ENCODE measurements at regions not wholly inside any gene's neighbourhood (a gene's known extent, or its start where the extent isn't known, plus 50 kb on each side); places are given as distances from the start of the nearest gene placed in this dataset.

DNA sequence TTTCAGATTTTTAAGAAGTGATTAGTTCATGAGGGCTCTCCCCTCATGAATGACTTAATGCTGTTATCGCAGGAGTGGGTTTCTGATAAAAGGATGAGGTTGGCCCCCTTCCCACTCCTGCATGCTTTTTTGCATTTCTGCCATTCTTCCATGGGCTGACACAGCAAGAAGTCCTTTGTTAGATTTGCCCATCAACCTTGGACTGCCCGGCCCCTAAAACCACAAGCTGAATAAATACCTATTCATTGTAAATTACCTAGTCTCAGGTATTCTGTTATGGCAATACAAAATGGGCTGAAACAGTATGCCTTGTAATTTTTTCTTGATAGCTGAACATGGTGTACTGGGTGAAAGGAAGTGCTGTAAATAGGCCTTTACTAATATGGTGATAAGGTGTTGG is 72.7 kb upstream of the DPH5 start:
- no peak for DNase-seq
- Histone ChIP-seq H3K27me3 (replicated peaks; ENCODE audit: insufficient read depth, low read length) (no peaks in the 10 kb centered on the region), H4K20me1 (ENCODE audit: insufficient read depth, low read length) (no peaks in the 10 kb centered on the region), H2AFZ (ENCODE audit: low read length) (no peak overlapping the region), H3K36me3 (replicated peaks; ENCODE audit: insufficient read depth, low read length) (no peaks in the 10 kb centered on the region), H3K27ac (ENCODE audit: low read length) (no peak overlapping the region), H3K4me2 (ENCODE audit: low read depth, low read length) (no peak overlapping the region), H3K4me3 (ENCODE audit: low read length) (no peak overlapping the region), H3K9ac (ENCODE audit: low read length) (no peak overlapping the region), H3F3A (ENCODE audit: insufficient read depth, low read length) (no peaks in the 10 kb centered on the region), H3K4me1 (ENCODE audit: low read length) (no peaks in the 10 kb centered on the region), H3K9me2 (replicated peaks; ENCODE audit: insufficient read depth, low read length) (no peaks in the 10 kb centered on the region), H3K79me2 (ENCODE audit: low read length) (no peaks in the 10 kb centered on the region), H3K9me3 (replicated peaks; ENCODE audit: insufficient read depth, low read length) (no peaks in the 10 kb centered on the region)
- TF ChIP-seq, protein P1, sequence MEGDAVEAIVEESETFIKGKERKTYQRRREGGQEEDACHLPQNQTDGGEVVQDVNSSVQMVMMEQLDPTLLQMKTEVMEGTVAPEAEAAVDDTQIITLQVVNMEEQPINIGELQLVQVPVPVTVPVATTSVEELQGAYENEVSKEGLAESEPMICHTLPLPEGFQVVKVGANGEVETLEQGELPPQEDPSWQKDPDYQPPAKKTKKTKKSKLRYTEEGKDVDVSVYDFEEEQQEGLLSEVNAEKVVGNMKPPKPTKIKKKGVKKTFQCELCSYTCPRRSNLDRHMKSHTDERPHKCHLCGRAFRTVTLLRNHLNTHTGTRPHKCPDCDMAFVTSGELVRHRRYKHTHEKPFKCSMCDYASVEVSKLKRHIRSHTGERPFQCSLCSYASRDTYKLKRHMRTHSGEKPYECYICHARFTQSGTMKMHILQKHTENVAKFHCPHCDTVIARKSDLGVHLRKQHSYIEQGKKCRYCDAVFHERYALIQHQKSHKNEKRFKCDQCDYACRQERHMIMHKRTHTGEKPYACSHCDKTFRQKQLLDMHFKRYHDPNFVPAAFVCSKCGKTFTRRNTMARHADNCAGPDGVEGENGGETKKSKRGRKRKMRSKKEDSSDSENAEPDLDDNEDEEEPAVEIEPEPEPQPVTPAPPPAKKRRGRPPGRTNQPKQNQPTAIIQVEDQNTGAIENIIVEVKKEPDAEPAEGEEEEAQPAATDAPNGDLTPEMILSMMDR (IDR thresholded peaks at IDR 0.05; ENCODE audit: low read length) = no peak
- TF ChIP-seq EZH2 (optimal IDR thresholded peaks at IDR 0.05; ENCODE audit: low read depth, low read length) (no peak), EZH2phosphoT487 (IDR thresholded peaks at IDR 0.05; ENCODE audit: low read length) (no peak)

DNA sequence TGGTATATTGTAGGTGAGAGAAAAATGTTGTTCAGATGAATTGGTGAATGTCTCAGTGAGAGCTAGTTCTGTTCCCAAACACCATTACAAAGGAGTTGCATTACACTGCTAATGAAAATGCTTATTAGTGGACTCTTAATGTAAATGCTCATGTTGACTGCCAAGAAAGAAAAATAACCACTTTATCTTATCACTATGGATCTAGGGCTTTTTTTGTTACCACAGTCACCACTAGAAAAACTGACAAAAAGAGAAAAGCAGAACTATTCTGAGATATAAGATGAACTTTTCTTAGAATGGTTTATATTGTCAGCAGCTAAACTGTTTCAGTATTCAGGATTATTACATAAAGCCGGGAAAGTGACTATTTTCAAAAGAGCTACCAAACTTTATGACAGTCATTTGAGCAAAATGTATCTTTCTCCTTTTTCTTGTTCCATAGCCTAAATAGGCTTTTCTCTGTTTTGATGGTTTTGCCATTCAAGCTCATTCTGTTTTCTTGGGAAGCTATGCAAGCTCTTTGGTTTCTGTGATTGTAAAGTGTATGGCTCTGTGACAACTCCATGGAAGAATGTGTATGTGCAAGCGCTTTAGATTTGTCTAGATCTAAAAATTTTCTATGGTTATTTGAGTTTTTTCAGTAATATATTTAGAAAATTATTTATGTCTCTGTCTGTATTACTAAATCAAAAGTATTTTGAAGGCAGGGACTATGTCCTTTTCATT is 64.2 kb upstream of the DPH5 start:
- no peak for TF ChIP-seq EZH2phosphoT487 (IDR thresholded peaks at IDR 0.05; ENCODE audit: low read length)

DNA sequence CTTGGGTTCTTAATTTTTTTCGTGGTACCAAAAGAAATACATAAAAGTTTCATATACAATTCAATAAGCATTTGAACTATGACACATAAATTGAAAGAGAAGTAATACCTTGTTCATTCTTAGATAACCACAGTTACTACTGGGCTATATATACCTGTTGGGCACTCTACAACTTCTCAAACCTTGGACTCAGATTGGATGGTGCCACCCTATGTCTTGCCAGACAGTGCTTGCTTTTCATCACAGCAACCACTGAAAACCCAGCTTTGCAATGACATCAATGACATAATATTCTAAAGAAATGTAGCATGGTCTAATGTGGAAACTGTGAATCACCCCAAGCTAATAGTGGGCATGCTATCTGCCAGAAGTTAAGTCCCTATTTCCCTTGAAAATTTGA is 62.8 kb upstream of the DPH5 start:
- H3K4me1 ChIP-seq (ENCODE audit: low read length) = no peaks in the 10 kb centered on the region
- no peaks in the 10 kb centered on the region for H3K79me2 ChIP-seq (ENCODE audit: low read length)
- H3K4me3 ChIP-seq (ENCODE audit: low read length) = no peak overlapping the region
- no peaks in the 10 kb centered on the region for H3K9me3 ChIP-seq (replicated peaks; ENCODE audit: insufficient read depth, low read length)
- H3K27ac ChIP-seq (ENCODE audit: low read length) = no peak overlapping the region
- no peak overlapping the region for H3K4me2 ChIP-seq (ENCODE audit: low read depth, low read length)
- no peaks in the 10 kb centered on the region for H3K27me3 ChIP-seq (replicated peaks; ENCODE audit: insufficient read depth, low read length)
- no peak for DNase-seq
- no peak overlapping the region for H2AFZ ChIP-seq (ENCODE audit: low read length)
- no peaks in the 10 kb centered on the region for H3F3A ChIP-seq (ENCODE audit: insufficient read depth, low read length)
- H3K9ac ChIP-seq (ENCODE audit: low read length) = no peak overlapping the region
- H4K20me1 ChIP-seq (ENCODE audit: insufficient read depth, low read length) = no peaks in the 10 kb centered on the region
- H3K36me3 ChIP-seq (replicated peaks; ENCODE audit: insufficient read depth, low read length) = no peaks in the 10 kb centered on the region
- H3K9me2 ChIP-seq (replicated peaks; ENCODE audit: insufficient read depth, low read length) = no peaks in the 10 kb centered on the region
- TF ChIP-seq EZH2phosphoT487 (IDR thresholded peaks at IDR 0.05; ENCODE audit: low read length) (no peak), EZH2 (optimal IDR thresholded peaks at IDR 0.05; ENCODE audit: low read depth, low read length) (no peak)
- TF ChIP-seq, protein P1 (IDR thresholded peaks at IDR 0.05; ENCODE audit: low read length) = no peak

More for the DNA sequence above, 64.2 kb upstream of the DPH5 start:
- Histone ChIP-seq H3K9me2 (replicated peaks; ENCODE audit: insufficient read depth, low read length) (no peaks in the 10 kb centered on the region), H3K27ac (ENCODE audit: low read length) (no peak overlapping the region), H2AFZ (ENCODE audit: low read length) (no peak overlapping the region), H3K9me3 (replicated peaks; ENCODE audit: insufficient read depth, low read length) (no peaks in the 10 kb centered on the region), H3K4me2 (ENCODE audit: low read depth, low read length) (no peak overlapping the region), H3K4me1 (ENCODE audit: low read length) (no peaks in the 10 kb centered on the region), H3K36me3 (replicated peaks; ENCODE audit: insufficient read depth, low read length) (no peaks in the 10 kb centered on the region), H3K27me3 (replicated peaks; ENCODE audit: insufficient read depth, low read length) (no peaks in the 10 kb centered on the region), H4K20me1 (ENCODE audit: insufficient read depth, low read length) (no peaks in the 10 kb centered on the region), H3K9ac (ENCODE audit: low read length) (no peak overlapping the region), H3K4me3 (ENCODE audit: low read length) (no peak overlapping the region), H3K79me2 (ENCODE audit: low read length) (no peaks in the 10 kb centered on the region), H3F3A (ENCODE audit: insufficient read depth, low read length) (no peaks in the 10 kb centered on the region)
- DNase-seq = no peak

DNA sequence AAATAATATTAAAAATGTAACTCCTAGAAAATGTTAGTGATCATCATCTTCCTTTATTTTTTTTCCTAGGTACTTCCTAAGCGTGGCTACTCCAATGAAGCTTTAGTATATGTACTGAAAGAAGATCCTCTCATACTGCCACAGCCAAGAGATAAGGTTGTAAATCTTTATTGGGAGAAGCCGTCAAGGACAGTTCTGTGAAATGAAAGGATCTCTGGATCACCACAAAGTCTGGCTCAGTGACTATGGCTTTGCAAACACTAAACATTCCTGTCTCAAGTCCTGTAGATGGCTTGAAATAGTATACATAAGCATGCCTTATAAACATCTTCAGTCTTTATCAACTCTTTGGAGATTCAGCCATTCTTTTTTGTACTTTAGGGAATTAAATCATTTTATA is 61.2 kb upstream of the DPH5 start:
- Histone ChIP-seq H3K9me3 (replicated peaks; ENCODE audit: insufficient read depth, low read length) (no peaks in the 10 kb centered on the region), H3K27ac (ENCODE audit: low read length) (no peak overlapping the region), H2AFZ (ENCODE audit: low read length) (no peak overlapping the region), H3F3A (ENCODE audit: insufficient read depth, low read length) (no peaks in the 10 kb centered on the region), H3K36me3 (replicated peaks; ENCODE audit: insufficient read depth, low read length) (no peaks in the 10 kb centered on the region), H3K4me1 (ENCODE audit: low read length) (no peaks in the 10 kb centered on the region), H3K4me2 (ENCODE audit: low read depth, low read length) (no peak overlapping the region), H3K9me2 (replicated peaks; ENCODE audit: insufficient read depth, low read length) (no peaks in the 10 kb centered on the region), H4K20me1 (ENCODE audit: insufficient read depth, low read length) (no peaks in the 10 kb centered on the region), H3K79me2 (ENCODE audit: low read length) (no peaks in the 10 kb centered on the region), H3K9ac (ENCODE audit: low read length) (no peak overlapping the region), H3K4me3 (ENCODE audit: low read length) (no peak overlapping the region), H3K27me3 (replicated peaks; ENCODE audit: insufficient read depth, low read length) (no peaks in the 10 kb centered on the region)
- TF ChIP-seq, protein P1 (IDR thresholded peaks at IDR 0.05; ENCODE audit: low read length) = no peak
- TF ChIP-seq EZH2phosphoT487 (IDR thresholded peaks at IDR 0.05; ENCODE audit: low read length) (no peak), EZH2 (optimal IDR thresholded peaks at IDR 0.05; ENCODE audit: low read depth, low read length) (no peak)
- no peak for DNase-seq

All from MM.1S (cell line).